ENCODE measurements at regions not wholly inside any gene's neighbourhood (a gene's known extent, or its start where the extent isn't known, plus 50 kb on each side); places are given as distances from the start of the nearest gene placed in this dataset.

DNA sequence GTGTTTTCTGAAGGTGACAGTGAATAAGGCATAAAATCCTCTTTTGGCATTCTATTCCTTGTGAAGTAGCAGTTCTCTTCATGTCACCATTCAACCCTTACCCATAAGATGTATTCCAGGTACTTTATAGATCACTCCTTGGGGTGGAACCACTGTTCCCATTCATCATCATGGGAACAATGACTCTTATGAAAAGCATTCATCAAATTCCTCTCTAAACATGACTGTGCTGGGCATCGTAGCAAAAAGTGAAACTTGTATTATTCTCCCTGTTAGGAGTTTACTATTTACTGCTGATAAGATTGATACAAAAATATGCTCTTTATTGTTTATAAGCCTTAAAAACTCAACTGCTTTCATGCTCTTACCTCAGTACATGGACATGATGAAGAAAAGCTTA, 793.4 kb downstream of the LIG4 start:
- DNase-seq (ENCODE audit: low read depth), result no peak
- H3K4me3 ChIP-seq (ENCODE audit: low read depth, low read length), result no peak overlapping the region

DNA sequence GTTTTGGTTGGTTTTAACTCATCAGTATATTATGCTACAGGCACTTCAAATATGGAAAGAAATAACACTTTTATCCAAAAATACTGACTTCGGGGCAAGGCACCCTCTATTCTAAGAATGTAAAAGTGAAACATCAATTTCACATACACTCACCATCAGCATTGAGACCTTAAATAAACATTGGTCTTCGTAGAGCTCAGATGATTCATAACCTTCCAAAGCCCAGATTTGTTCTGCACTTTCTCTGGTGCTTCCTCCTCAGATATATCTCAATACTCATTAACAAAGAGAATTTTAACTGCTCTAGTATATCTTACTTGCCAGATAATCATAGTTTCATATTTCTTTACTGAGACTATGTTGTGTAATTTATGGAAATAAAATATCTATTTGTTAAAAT, 794.3 kb downstream of the LIG4 start:
- H3K36me3 ChIP-seq (ENCODE audit: control insufficient read depth, insufficient read depth, low read length), result no peaks in the 10 kb centered on the region
- CTCF ChIA-PET, result no interaction called here
- no peaks in the 10 kb centered on the region for H3K27me3 ChIP-seq (ENCODE audit: control insufficient read depth, insufficient read depth, low read length)
- TF ChIP-seq, protein P1, sequence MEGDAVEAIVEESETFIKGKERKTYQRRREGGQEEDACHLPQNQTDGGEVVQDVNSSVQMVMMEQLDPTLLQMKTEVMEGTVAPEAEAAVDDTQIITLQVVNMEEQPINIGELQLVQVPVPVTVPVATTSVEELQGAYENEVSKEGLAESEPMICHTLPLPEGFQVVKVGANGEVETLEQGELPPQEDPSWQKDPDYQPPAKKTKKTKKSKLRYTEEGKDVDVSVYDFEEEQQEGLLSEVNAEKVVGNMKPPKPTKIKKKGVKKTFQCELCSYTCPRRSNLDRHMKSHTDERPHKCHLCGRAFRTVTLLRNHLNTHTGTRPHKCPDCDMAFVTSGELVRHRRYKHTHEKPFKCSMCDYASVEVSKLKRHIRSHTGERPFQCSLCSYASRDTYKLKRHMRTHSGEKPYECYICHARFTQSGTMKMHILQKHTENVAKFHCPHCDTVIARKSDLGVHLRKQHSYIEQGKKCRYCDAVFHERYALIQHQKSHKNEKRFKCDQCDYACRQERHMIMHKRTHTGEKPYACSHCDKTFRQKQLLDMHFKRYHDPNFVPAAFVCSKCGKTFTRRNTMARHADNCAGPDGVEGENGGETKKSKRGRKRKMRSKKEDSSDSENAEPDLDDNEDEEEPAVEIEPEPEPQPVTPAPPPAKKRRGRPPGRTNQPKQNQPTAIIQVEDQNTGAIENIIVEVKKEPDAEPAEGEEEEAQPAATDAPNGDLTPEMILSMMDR (IDR thresholded peaks at IDR 0.05; ENCODE audit: insufficient read depth, low read depth, low read length), result no peak
- POLR2A ChIA-PET, result no interaction called here
- no peak for DNase-seq (ENCODE audit: low read depth)
- no peak overlapping the region for H3K4me3 ChIP-seq (ENCODE audit: low read depth, low read length)

More for the DNA sequence above, 793.4 kb downstream of the LIG4 start:
- ChIA-PET POLR2A (no interaction called here), CTCF (no interaction called here)
- TF ChIP-seq, protein P1 (IDR thresholded peaks at IDR 0.05; ENCODE audit: insufficient read depth, low read depth, low read length), result no peak
- H3K36me3 ChIP-seq (ENCODE audit: control insufficient read depth, insufficient read depth, low read length), result no peaks in the 10 kb centered on the region
- no peaks in the 10 kb centered on the region for H3K27me3 ChIP-seq (ENCODE audit: control insufficient read depth, insufficient read depth, low read length)

DNA sequence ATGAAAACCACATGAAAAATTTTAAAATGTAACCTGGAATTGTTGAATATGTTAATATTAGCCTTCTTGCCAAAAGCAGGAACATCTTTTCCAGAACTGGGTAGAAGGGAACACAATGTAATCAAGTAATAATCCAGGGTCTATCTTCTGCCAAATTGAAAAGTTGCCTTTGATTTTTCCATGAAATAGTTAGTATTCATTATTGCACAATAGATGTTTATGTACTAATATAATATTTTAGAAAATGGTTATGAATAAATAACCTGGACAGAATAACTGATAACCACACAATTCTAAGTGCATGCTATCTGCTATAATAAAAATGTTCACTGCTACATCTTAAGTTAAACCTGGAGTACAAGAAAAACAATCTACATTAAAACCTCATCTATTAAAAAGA, 802.3 kb downstream of the LIG4 start:
- Histone ChIP-seq H3K27me3 (ENCODE audit: control insufficient read depth, insufficient read depth, low read length) (no peaks in the 10 kb centered on the region), H3K36me3 (ENCODE audit: control insufficient read depth, insufficient read depth, low read length) (no peaks in the 10 kb centered on the region), H3K4me3 (ENCODE audit: low read depth, low read length) (no peak overlapping the region)
- ChIA-PET CTCF (no interaction called here), POLR2A (no interaction called here)
- DNase-seq (ENCODE audit: low read depth), result no peak
- TF ChIP-seq, protein P1 (IDR thresholded peaks at IDR 0.05; ENCODE audit: insufficient read depth, low read depth, low read length), result no peak

DNA sequence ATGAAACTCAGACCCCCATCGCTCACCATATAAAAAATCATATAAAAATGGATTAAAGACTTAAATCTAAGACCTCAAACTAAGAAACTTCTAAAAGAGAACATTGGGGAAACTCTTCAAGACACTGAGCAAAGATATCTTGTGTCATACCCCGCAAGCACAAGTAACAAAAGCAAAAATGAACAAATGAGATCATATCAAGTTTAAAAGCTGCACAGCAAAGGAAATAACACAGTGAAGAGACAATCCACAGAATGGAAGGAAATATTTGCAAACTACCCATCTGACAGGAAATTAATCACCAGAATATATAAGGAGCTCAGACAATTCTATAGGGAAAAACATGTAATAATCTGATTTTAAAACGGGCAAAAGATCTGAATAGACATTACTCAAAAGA, 808.3 kb downstream of the LIG4 start:
- Histone ChIP-seq H3K36me3 (ENCODE audit: control insufficient read depth, insufficient read depth, low read length) (no peaks in the 10 kb centered on the region), H3K4me3 (ENCODE audit: low read depth, low read length) (no peak overlapping the region), H3K27me3 (ENCODE audit: control insufficient read depth, insufficient read depth, low read length) (no peaks in the 10 kb centered on the region)
- POLR2A ChIA-PET, result no interaction called here
- CTCF ChIA-PET, result no interaction called here
- TF ChIP-seq, protein P1 (IDR thresholded peaks at IDR 0.05; ENCODE audit: insufficient read depth, low read depth, low read length), result no peak
- DNase-seq (ENCODE audit: low read depth), result no peak

DNA sequence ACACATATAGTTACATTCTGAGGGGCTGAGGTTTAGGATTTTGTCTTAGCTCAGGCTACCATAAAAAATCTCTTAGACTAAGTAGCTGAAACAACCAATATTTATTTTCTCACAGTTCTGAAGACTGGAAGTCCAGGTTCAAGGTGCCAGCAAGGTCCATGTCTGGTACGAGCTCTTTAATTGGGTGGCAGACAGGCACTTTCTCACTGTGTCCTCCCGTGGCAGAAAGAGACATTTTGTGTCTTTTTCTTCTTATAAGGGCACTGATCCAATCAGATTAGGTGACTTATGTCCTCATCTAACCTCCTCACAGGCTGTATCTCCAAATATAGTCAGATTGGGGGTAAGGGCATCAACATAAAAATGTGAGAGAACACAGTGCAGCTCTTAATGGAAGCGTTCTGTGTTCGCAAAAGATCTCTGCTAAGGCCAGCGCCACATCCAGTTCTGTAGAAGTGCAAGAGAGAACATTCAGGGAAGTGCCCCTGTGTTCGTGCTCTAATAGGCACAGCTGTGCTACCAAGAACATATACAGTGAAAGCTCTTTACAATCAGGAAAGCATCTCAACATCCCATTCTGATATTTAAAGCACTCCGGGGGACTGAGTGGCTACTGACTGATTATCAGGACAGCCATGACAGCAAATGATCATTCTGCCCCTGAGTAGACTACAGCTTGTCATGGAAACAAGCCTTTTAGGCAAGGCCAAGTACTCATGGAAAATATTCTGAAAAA, 819.2 kb downstream of the LIG4 start:
- ChIA-PET CTCF (no interaction called here), POLR2A (no interaction called here)
- Histone ChIP-seq H3K36me3 (ENCODE audit: control insufficient read depth, insufficient read depth, low read length) (no peaks in the 10 kb centered on the region), H3K4me3 (ENCODE audit: low read depth, low read length) (no peak overlapping the region), H3K27me3 (ENCODE audit: control insufficient read depth, insufficient read depth, low read length) (no peaks in the 10 kb centered on the region)
- DNase-seq (ENCODE audit: low read depth), result no peak
- TF ChIP-seq, protein P1 (IDR thresholded peaks at IDR 0.05; ENCODE audit: insufficient read depth, low read depth, low read length), result no peak

Data from BJ (cell line).